MM.1S (cell line): ENCODE measurements at regions not wholly inside any gene's neighbourhood (a gene's known extent, or its start where the extent isn't known, plus 50 kb on each side); places are given as distances from the start of the nearest gene placed in this dataset.

Experiments
- DNase-seq: peaks from one replicate; pipeline ENCODE4 v3.0.0-alpha.2; 2015
- H2AFZ ChIP-seq: fragments of 300-600 bp; sonication (generic); 2 replicates; pipeline ENCODE4 v1.6.0; 2016; ENCODE audit warnings: antibody characterized with exemption, low read length
- H3F3A ChIP-seq: fragments of 300-600 bp; sonication (generic); 2 replicates; pipeline ENCODE4 v1.6.1; 2016; ENCODE audit warnings: mild to moderate bottlenecking, antibody characterized with exemption, low read length, moderate library complexity, mixed read lengths; ENCODE audit not compliant: insufficient read depth
- H3K27ac ChIP-seq: fragments of 300-600 bp; sonication (generic); 2 replicates; pipeline ENCODE4 v1.5.1; 2016; ENCODE audit warnings: mild to moderate bottlenecking, low read length
- H3K27me3 ChIP-seq: fragments of 300-600 bp; sonication (generic); replicated peaks from 2 replicates; pipeline ENCODE4 v1.6.0; 2016; ENCODE audit warnings: low read length; ENCODE audit not compliant: insufficient read depth
- H3K36me3 ChIP-seq: fragments of 300-600 bp; sonication (generic); replicated peaks from 2 replicates; pipeline ENCODE4 v1.6.1; 2016; ENCODE audit warnings: mild to moderate bottlenecking, low read length, mixed read lengths; ENCODE audit not compliant: insufficient read depth
- H3K4me1 ChIP-seq: fragments of 300-600 bp; sonication (generic); 2 replicates; pipeline ENCODE4 v1.6.1; 2016; ENCODE audit warnings: low read length, mixed read lengths
- H3K4me2 ChIP-seq: fragments of 300-600 bp; sonication (generic); 2 replicates; pipeline ENCODE4 v1.6.0; 2016; ENCODE audit warnings: low read depth, low read length
- H3K4me3 ChIP-seq: fragments of 300-600 bp; sonication (generic); 2 replicates; pipeline ENCODE4 v1.5.1; 2016; ENCODE audit warnings: low read length, mixed read lengths
- H3K79me2 ChIP-seq: fragments of 300-600 bp; sonication (generic); 2 replicates; pipeline ENCODE4 v1.6.1; 2016; ENCODE audit warnings: mixed run types, low read length, mixed read lengths
- H3K9ac ChIP-seq: fragments of 300-600 bp; sonication (generic); 2 replicates; pipeline ENCODE4 v1.6.1; 2016; ENCODE audit warnings: low read length, mixed read lengths
- H3K9me2 ChIP-seq: fragments of 300-600 bp; sonication (generic); replicated peaks from 2 replicates; pipeline ENCODE4 v1.6.1; 2016; ENCODE audit warnings: mild to moderate bottlenecking, low read length, mixed read lengths; ENCODE audit not compliant: insufficient read depth
- H3K9me3 ChIP-seq: fragments of 300-600 bp; sonication (generic); replicated peaks from 2 replicates; pipeline ENCODE4 v1.6.1; 2016; ENCODE audit warnings: mild to moderate bottlenecking, low read length, mixed read lengths; ENCODE audit not compliant: insufficient read depth
- H4K20me1 ChIP-seq: fragments of 300-600 bp; sonication (generic); 2 replicates; pipeline ENCODE4 v1.6.1; 2016; ENCODE audit warnings: mild to moderate bottlenecking, low read length, moderate library complexity, mixed read lengths; ENCODE audit not compliant: insufficient read depth
- EZH2 ChIP-seq: fragments of 300-600 bp; sonication (generic); optimal IDR thresholded peaks from 2 replicates; pipeline ENCODE3; 2017; ENCODE audit warnings: low read depth, mild to moderate bottlenecking, antibody characterized with exemption, low read length, mixed read lengths
- EZH2phosphoT487 ChIP-seq: fragments of 300-600 bp; sonication (generic); IDR thresholded peaks from 2 replicates; pipeline ENCODE4 v1.6.1; 2018; ENCODE audit warnings: antibody characterized with exemption, low read length
- TF ChIP-seq, protein P1 (sequence below): fragments of 300-600 bp; sonication (generic); IDR thresholded peaks from 2 replicates; pipeline ENCODE4 v1.5.1; 2016; ENCODE audit warnings: antibody characterized with exemption, low read length, mixed read lengths

DNA sequence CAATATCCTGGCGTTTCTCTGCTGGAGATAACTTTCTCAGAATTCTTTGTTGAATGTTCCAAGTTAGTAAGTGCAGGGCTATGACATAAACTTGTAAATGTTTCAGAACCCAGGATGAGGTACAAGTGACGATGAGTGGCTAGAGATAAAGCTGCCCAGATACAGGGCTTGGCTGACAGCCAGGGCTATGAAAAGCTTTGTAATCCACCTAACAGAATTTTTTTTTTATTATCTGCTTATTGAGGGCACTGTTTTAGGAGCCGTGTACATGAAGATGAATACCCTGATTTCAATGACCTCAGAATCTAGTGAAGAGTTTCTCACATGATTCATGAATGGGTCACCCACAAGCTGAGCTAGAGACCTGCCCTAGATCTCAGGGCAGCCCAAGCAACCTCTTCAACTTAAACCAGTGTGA lies 431.4 kb downstream of the DIPK2A start:
- no peak overlapping the region for H2AFZ ChIP-seq
- H3K79me2 ChIP-seq, result no peaks in the 10 kb centered on the region
- no peaks in the 10 kb centered on the region for H4K20me1 ChIP-seq
- no peak overlapping the region for H3K9ac ChIP-seq
- H3K36me3 ChIP-seq, result no peaks in the 10 kb centered on the region
- no peaks in the 10 kb centered on the region for H3K9me3 ChIP-seq
- no peak overlapping the region for H3K4me2 ChIP-seq
- H3K4me3 ChIP-seq, result no peak overlapping the region
- no peak for DNase-seq
- no peaks in the 10 kb centered on the region for H3K27me3 ChIP-seq
- no peaks in the 10 kb centered on the region for H3F3A ChIP-seq
- no peaks in the 10 kb centered on the region for H3K9me2 ChIP-seq
- no peaks in the 10 kb centered on the region for H3K4me1 ChIP-seq
- H3K27ac ChIP-seq, result no peak overlapping the region
- TF ChIP-seq EZH2phosphoT487, result no peak
- TF ChIP-seq, protein P1, sequence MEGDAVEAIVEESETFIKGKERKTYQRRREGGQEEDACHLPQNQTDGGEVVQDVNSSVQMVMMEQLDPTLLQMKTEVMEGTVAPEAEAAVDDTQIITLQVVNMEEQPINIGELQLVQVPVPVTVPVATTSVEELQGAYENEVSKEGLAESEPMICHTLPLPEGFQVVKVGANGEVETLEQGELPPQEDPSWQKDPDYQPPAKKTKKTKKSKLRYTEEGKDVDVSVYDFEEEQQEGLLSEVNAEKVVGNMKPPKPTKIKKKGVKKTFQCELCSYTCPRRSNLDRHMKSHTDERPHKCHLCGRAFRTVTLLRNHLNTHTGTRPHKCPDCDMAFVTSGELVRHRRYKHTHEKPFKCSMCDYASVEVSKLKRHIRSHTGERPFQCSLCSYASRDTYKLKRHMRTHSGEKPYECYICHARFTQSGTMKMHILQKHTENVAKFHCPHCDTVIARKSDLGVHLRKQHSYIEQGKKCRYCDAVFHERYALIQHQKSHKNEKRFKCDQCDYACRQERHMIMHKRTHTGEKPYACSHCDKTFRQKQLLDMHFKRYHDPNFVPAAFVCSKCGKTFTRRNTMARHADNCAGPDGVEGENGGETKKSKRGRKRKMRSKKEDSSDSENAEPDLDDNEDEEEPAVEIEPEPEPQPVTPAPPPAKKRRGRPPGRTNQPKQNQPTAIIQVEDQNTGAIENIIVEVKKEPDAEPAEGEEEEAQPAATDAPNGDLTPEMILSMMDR, result no peak
- TF ChIP-seq EZH2, result no peak

DNA sequence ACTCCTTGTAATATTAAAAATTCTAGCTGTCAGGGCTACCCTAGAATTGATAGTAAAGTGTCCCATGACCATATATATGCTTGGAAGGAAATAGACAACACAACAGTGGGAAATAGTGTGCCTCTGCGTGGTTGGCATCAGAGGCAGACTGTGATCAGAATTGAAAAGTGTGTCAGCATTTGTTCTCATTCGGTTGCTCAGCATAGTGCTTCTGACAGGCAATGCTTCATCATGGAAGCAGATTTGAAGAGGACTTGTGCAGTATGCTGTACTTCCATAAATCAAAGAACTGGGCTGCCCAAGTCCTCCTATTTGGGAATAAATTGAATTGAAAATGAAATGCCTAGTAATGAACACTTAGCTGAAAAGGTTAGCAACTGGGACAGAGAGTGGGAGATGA lies 435.7 kb downstream of the DIPK2A start:
- H3K4me1 ChIP-seq, result no peaks in the 10 kb centered on the region
- DNase-seq, result no peak
- no peak overlapping the region for H3K4me2 ChIP-seq
- no peak overlapping the region for H3K27ac ChIP-seq
- no peaks in the 10 kb centered on the region for H3K79me2 ChIP-seq
- no peak overlapping the region for H2AFZ ChIP-seq
- H3K9me2 ChIP-seq, result no peaks in the 10 kb centered on the region
- H3K4me3 ChIP-seq, result no peak overlapping the region
- TF ChIP-seq, protein P1, result no peak
- TF ChIP-seq EZH2 (no peak), EZH2phosphoT487 (no peak)
- H3K9ac ChIP-seq, result no peak overlapping the region
- no peaks in the 10 kb centered on the region for H4K20me1 ChIP-seq
- H3F3A ChIP-seq, result no peaks in the 10 kb centered on the region
- H3K9me3 ChIP-seq, result no peaks in the 10 kb centered on the region
- no peaks in the 10 kb centered on the region for H3K27me3 ChIP-seq
- no peaks in the 10 kb centered on the region for H3K36me3 ChIP-seq

DNA sequence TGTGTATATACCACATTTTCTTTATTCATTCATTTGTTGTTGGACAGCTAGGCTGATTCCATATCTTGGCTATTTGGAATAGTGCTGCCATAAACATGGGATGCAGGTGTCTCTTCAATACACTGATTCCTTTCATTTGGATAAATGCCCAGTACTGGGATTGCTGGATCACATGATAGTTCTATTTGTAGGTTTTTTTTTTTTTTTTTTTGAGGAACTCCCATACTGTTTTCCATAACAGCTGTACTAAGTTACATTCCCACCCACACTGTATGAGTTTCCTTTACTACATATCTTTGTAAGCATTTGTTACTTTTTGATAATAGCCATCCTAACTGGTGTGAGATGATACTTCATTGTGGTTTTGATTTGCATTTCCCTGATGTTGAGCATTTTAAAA lies 437.7 kb downstream of the DIPK2A start:
- H3K4me1 ChIP-seq, result no peaks in the 10 kb centered on the region
- H3K9ac ChIP-seq, result no peak overlapping the region
- H3K9me3 ChIP-seq, result no peaks in the 10 kb centered on the region
- H3K27ac ChIP-seq, result no peak overlapping the region
- H3F3A ChIP-seq, result no peaks in the 10 kb centered on the region
- H3K4me3 ChIP-seq, result no peak overlapping the region
- H3K36me3 ChIP-seq, result no peaks in the 10 kb centered on the region
- H3K79me2 ChIP-seq, result no peaks in the 10 kb centered on the region
- H3K4me2 ChIP-seq, result no peak overlapping the region
- no peak for TF ChIP-seq EZH2phosphoT487
- TF ChIP-seq, protein P1, result no peak
- no peak for DNase-seq
- H2AFZ ChIP-seq, result no peak overlapping the region
- no peaks in the 10 kb centered on the region for H3K27me3 ChIP-seq
- no peaks in the 10 kb centered on the region for H3K9me2 ChIP-seq
- no peaks in the 10 kb centered on the region for H4K20me1 ChIP-seq
